K562 (cell line): ENCODE measurements at regions not wholly inside any gene's neighbourhood (a gene's known extent, or its start where the extent isn't known, plus 50 kb on each side); places are given as distances from the start of the nearest gene placed in this dataset.

Experiments used
- HDGF ChIP-seq: fragments of 450-650 bp; IDR thresholded peaks from 2 replicates; pipeline ENCODE4 v1.6.1; 2016
- KDM1A ChIP-seq, 2 experiments: fragments of 450-650 bp; IDR thresholded peaks; 2 replicates each; pipeline ENCODE4 v1.6.1; 2016; ENCODE audit warnings: mild to moderate bottlenecking in 2 of 2
- KHSRP ChIP-seq: fragments of 450-650 bp; IDR thresholded peaks from 2 replicates; pipeline ENCODE4 v1.6.1; 2017
- MCM7 ChIP-seq, 2 experiments: fragments of 450-650 bp; IDR thresholded peaks; 2 replicates each; pipeline ENCODE4 v1.6.1; 2016 to 2018
- MECOM ChIP-seq: fragments of 250-450 bp; sonication (Bioruptor Pico); IDR thresholded peaks from 2 replicates; pipeline ENCODE4 v1.8.0; 2022; ENCODE audit warnings: inconsistent platforms
- NFIC ChIP-seq: fragments of 450-650 bp; IDR thresholded peaks from 2 replicates; pipeline ENCODE4 v1.6.1; 2017; ENCODE audit warnings: mild to moderate bottlenecking, inconsistent platforms
- PHB2 ChIP-seq: fragments of 450-650 bp; IDR thresholded peaks from 2 replicates; pipeline ENCODE4 v1.6.1; 2017; ENCODE audit warnings: low read depth
- POLR2B ChIP-seq: fragments of 450-650 bp; IDR thresholded peaks from 2 replicates; pipeline ENCODE4 v1.6.1; 2018; ENCODE audit warnings: low read depth; ENCODE audit not compliant: partially characterized antibody
- RERE ChIP-seq: sonication (generic); formaldehyde crosslinking; IDR thresholded peaks from 2 replicates; pipeline ENCODE4 v1.8.0; 2023; ENCODE audit warnings: missing genetic modification reagents, mild to moderate bottlenecking, borderline replicate concordance
- SMARCA4 ChIP-seq: fragments of 450-650 bp; IDR thresholded peaks from 2 replicates; pipeline ENCODE4 v1.6.1; 2016
- TEAD1 ChIP-seq, 2 experiments: fragments of 450-650 bp in 1 of 2; sonication (generic) in 1 of 2; formaldehyde crosslinking; IDR thresholded peaks; 2 replicates each; pipeline versions ENCODE4 v1.4.0 to v1.8.0; 2020 to 2022; ENCODE audit warnings: mild to moderate bottlenecking in 2 of 2, missing genetic modification reagents in 1 of 2
- ZBTB2 ChIP-seq: fragments of 450-650 bp; IDR thresholded peaks from 2 replicates; pipeline ENCODE4 v1.6.1; 2016; ENCODE audit warnings: antibody characterized with exemption
- ZNF384 ChIP-seq: IDR thresholded peaks from 2 replicates; pipeline ENCODE4 v1.6.1; 2012; ENCODE audit warnings: low read depth, low read length, improper control_type of control experiment
- ZNF655 ChIP-seq: fragments of 250-450 bp; sonication (Bioruptor Pico); IDR thresholded peaks from 2 replicates; pipeline ENCODE4 v1.5.0; 2021
- ZNF77 ChIP-seq: fragments of 250-450 bp; sonication (Bioruptor Pico); IDR thresholded peaks from 2 replicates; pipeline ENCODE4 v1.5.0; 2020

GRCh38 chr2:12430407-12431133, 286.2 kb upstream of the TRIB2 start (continued):
- no peak for TF ChIP-seq RERE (CRISPR knock-in tag)
- TF ChIP-seq PHB2: peak; percentile 30; the same call in 1 of the 2 replicates
- peak; percentile 87; the same call in 1 of the 2 replicates for TF ChIP-seq HDGF
- no peak for TF ChIP-seq ZNF655 (CRISPR knock-in tag)
- TF ChIP-seq ZNF384: peak; percentile 76
- no peak for TF ChIP-seq TEAD1 (CRISPR knock-in tag; IDR thresholded peaks at IDR 0.05)
- no peak for TF ChIP-seq ZNF77 (CRISPR knock-in tag)
- TF ChIP-seq MECOM: no peak
- no peak for TF ChIP-seq MCM7 (IDR thresholded peaks at IDR 0.05)
- TF ChIP-seq SMARCA4: peak; percentile 51; the same call in 1 of the 2 replicates
- TF ChIP-seq KDM1A (IDR thresholded peaks at IDR 0.05): no peak
- peak; percentile 19 for TF ChIP-seq POLR2B
- TF ChIP-seq ZBTB2: 0 out of 2 replicates have a peak, but pooled peaks have one; percentile 43
- peak; percentile 64 for TF ChIP-seq NFIC
- TF ChIP-seq KHSRP: peak; percentile 42; the same call in 1 of the 2 replicates
